IPS DF 6.9 (cell line): ENCODE measurements at regions not wholly inside any gene's neighbourhood (a gene's known extent, or its start where the extent isn't known, plus 50 kb on each side); places are given as distances from the start of the nearest gene placed in this dataset.

ENCODE experiments used
- DNase-seq: peaks from one replicate; pipeline ENCODE4 v3.0.0-alpha.2; 2013; ENCODE audit warnings: low read depth, low spot score
- H3K27ac ChIP-seq: one replicate; pipeline ENCODE4 v1.5.1; 2013; ENCODE audit warnings: low read length, control low read depth
- H3K27me3 ChIP-seq: 2 replicates; pipeline ENCODE4 v1.6.1; 2013; ENCODE audit warnings: mild to moderate bottlenecking, low read length; ENCODE audit not compliant: control insufficient read depth, insufficient read depth
- H3K36me3 ChIP-seq: 2 replicates; pipeline ENCODE4 v1.6.1; 2013; ENCODE audit warnings: low read length; ENCODE audit not compliant: control insufficient read depth, insufficient read depth
- H3K4me1 ChIP-seq: 2 replicates; pipeline ENCODE4 v1.6.1; 2013; ENCODE audit warnings: low read length; ENCODE audit not compliant: control insufficient read depth, insufficient read depth
- H3K4me3 ChIP-seq: 2 replicates; pipeline ENCODE4 v1.5.1; 2013; ENCODE audit warnings: mild to moderate bottlenecking, low read length
- H3K9me3 ChIP-seq: 2 replicates; pipeline ENCODE4 v1.6.1; 2013; ENCODE audit warnings: low read length, inconsistent platforms; ENCODE audit not compliant: control insufficient read depth, insufficient read depth
- WGBS: extraction: QIAGEN DNeasy Blood & Tissue Kit; methylation state at CpG from one replicate; pipeline ENCODE4 v1.1.7; 2013; ENCODE audit warnings: mixed read lengths, missing lambda C conversion rate; ENCODE audit not compliant: insufficient read length, insufficient coverage; 5-methylcytosine and 5-hydroxymethylcytosine counted together

- H3K4me3 ChIP-seq = no peak overlapping the region
- DNase-seq = no peak
- H3K9me3 ChIP-seq = no peaks in the 10 kb centered on the region; the same call in 1 of the 2 replicates
- H3K36me3 ChIP-seq = no peaks in the 10 kb centered on the region
- no CpG with 5 or more reads among the region's 4 CpGs for WGBS
- H3K4me1 ChIP-seq = peaks cover 2% of the 10 kb centered on the region; the same call in 1 of the 2 replicates
- no peaks in the 10 kb centered on the region for H3K27me3 ChIP-seq
- no peak overlapping the region for H3K27ac ChIP-seq
These were observed 279.7 kb downstream of the XXYLT1 start for GRCh38 chr3:194991338-194991654.

GRCh38 chr3:194993896-194994295 lies 277.1 kb downstream of the XXYLT1 start:
- Histone ChIP-seq H3K27me3 (no peaks in the 10 kb centered on the region), H3K9me3 (no peaks in the 10 kb centered on the region; the same call in 1 of the 2 replicates), H3K36me3 (no peaks in the 10 kb centered on the region), H3K27ac (no peak overlapping the region), H3K4me1 (no peaks in the 10 kb centered on the region; the same call in 1 of the 2 replicates), H3K4me3 (no peak overlapping the region)
- DNase-seq = no peak
- WGBS = no CpG with 5 or more reads among the region's 14 CpGs

- Histone ChIP-seq H3K27me3 (no peaks in the 10 kb centered on the region), H3K9me3 (no peaks in the 10 kb centered on the region; the same call in 1 of the 2 replicates), H3K4me1 (no peaks in the 10 kb centered on the region; the same call in 1 of the 2 replicates), H3K4me3 (no peak overlapping the region), H3K27ac (no peak overlapping the region), H3K36me3 (no peaks in the 10 kb centered on the region)
- WGBS = no CpG with 5 or more reads among the region's 6 CpGs
- DNase-seq = no peak
These were observed 276.4 kb downstream of the XXYLT1 start for GRCh38 chr3:194994551-194994981.

GRCh38 chr3:194995334-194995733 lies 275.6 kb downstream of the XXYLT1 start:
- no peaks in the 10 kb centered on the region; the same call in 1 of the 2 replicates for H3K4me1 ChIP-seq
- no peaks in the 10 kb centered on the region for H3K36me3 ChIP-seq
- no peak overlapping the region for H3K4me3 ChIP-seq
- no peak overlapping the region for H3K27ac ChIP-seq
- no peak for DNase-seq
- H3K9me3 ChIP-seq = no peaks in the 10 kb centered on the region; the same call in 1 of the 2 replicates
- H3K27me3 ChIP-seq = no peaks in the 10 kb centered on the region
- WGBS = no CpG with 5 or more reads among the region's 7 CpGs

- no peaks in the 10 kb centered on the region for H3K36me3 ChIP-seq
- no peaks in the 10 kb centered on the region for H3K27me3 ChIP-seq
- no CpG with 5 or more reads among the region's 12 CpGs for WGBS
- H3K4me1 ChIP-seq = no peaks in the 10 kb centered on the region; the same call in 1 of the 2 replicates
- no peaks in the 10 kb centered on the region for H3K9me3 ChIP-seq
- DNase-seq = no peak
- H3K27ac ChIP-seq = no peak overlapping the region
- H3K4me3 ChIP-seq = no peak overlapping the region
These were observed 275.0 kb downstream of the XXYLT1 start for GRCh38 chr3:194995922-194996321.

GRCh38 chr3:194996746-194997145 lies 274.2 kb downstream of the XXYLT1 start:
- H3K9me3 ChIP-seq = no peaks in the 10 kb centered on the region
- WGBS = 100% methylated on average over 2 of the region's 9 CpGs

GRCh38 chr3:194998417-194998816 lies 272.5 kb downstream of the XXYLT1 start:
- no CpG with 5 or more reads among the region's 6 CpGs for WGBS
- DNase-seq = no peak
- no peaks in the 10 kb centered on the region for H3K27me3 ChIP-seq

More at GRCh38 chr3:194996746-194997145, 274.2 kb downstream of the XXYLT1 start:
- no peak overlapping the region for H3K27ac ChIP-seq
- no peaks in the 10 kb centered on the region for H3K27me3 ChIP-seq
- no peak overlapping the region for H3K4me3 ChIP-seq
- H3K36me3 ChIP-seq = no peaks in the 10 kb centered on the region
- H3K4me1 ChIP-seq = no peaks in the 10 kb centered on the region; the same call in 1 of the 2 replicates
- no peak for DNase-seq

GRCh38 chr3:194998948-194999347 lies 272.0 kb downstream of the XXYLT1 start:
- peaks cover 2% of the 10 kb centered on the region for H3K4me1 ChIP-seq
- H3K4me3 ChIP-seq = no peak overlapping the region
- no peak for DNase-seq
- no peak overlapping the region for H3K27ac ChIP-seq
- H3K9me3 ChIP-seq = no peaks in the 10 kb centered on the region
- no peaks in the 10 kb centered on the region for H3K36me3 ChIP-seq
- H3K27me3 ChIP-seq = no peaks in the 10 kb centered on the region
- no CpG with 5 or more reads among the region's 5 CpGs for WGBS

More at GRCh38 chr3:194998417-194998816, 272.5 kb downstream of the XXYLT1 start:
- H3K4me1 ChIP-seq = peaks cover 2% of the 10 kb centered on the region
- H3K4me3 ChIP-seq = no peak overlapping the region
- no peaks in the 10 kb centered on the region for H3K36me3 ChIP-seq
- H3K9me3 ChIP-seq = no peaks in the 10 kb centered on the region
- H3K27ac ChIP-seq = no peak overlapping the region

GRCh38 chr3:194999491-194999890 lies 271.5 kb downstream of the XXYLT1 start:
- Histone ChIP-seq H3K4me3 (no peak overlapping the region), H3K27ac (no peak overlapping the region), H3K36me3 (no peaks in the 10 kb centered on the region), H3K9me3 (no peaks in the 10 kb centered on the region), H3K4me1 (peaks cover 2% of the 10 kb centered on the region), H3K27me3 (no peaks in the 10 kb centered on the region)
- no peak for DNase-seq
- no CpG with 5 or more reads among the region's 6 CpGs for WGBS

- H3K9me3 ChIP-seq = no peaks in the 10 kb centered on the region
- DNase-seq = no peak
- H3K4me1 ChIP-seq = peaks cover 3% of the 10 kb centered on the region
- no peak overlapping the region for H3K27ac ChIP-seq
- H3K36me3 ChIP-seq = no peaks in the 10 kb centered on the region
- H3K4me3 ChIP-seq = no peak overlapping the region
- no CpG with 5 or more reads among the region's 6 CpGs for WGBS
- no peaks in the 10 kb centered on the region for H3K27me3 ChIP-seq
These were observed 269.7 kb downstream of the XXYLT1 start for GRCh38 chr3:195001261-195001660.
